Pancreas (tissue), 10 donors: ENCODE measurements at regions not wholly inside any gene's neighbourhood (a gene's known extent, or its start where the extent isn't known, plus 50 kb on each side); places are given as distances from the start of the nearest gene placed in this dataset.

Source experiments
- ATAC-seq, 4 donors: fragments of 200-7000 bp; cut with Tn5 transposase; one replicate each; pipeline versions ENCODE4 v1.8.0 to v1.9.1; 2020; ENCODE audit warnings: mild to moderate bottlenecking in 4 of 4, moderate library complexity in 4 of 4
- DNase-seq, 6 donors: peaks; one replicate each; pipeline ENCODE4 v3.0.0-alpha.2; 2020
- FAIRE-seq: peaks from 2 replicates; lab custom pipeline; 2012; peaks lifted over from hg19 to GRCh38; lab: Jason Lieb, UNC
- H3K27ac ChIP-seq, 4 donors: fragments of 200-600 bp; sonication (generic); 1 replicate in 3 of 4; 2 replicates in 1 of 4; pipeline versions ENCODE4 v1.5.0 to v1.8.0; 2020
- H3K27me3 ChIP-seq, 4 donors: fragments of 200-600 bp; one replicate each; pipeline ENCODE4 v1.8.0; 2021
- H3K36me3 ChIP-seq, 3 donors: fragments of 200-600 bp; sonication (generic) in 1 of 3; one replicate each; pipeline versions ENCODE4 v1.5.0 to v1.8.0; 2020 to 2021
- H3K4me1 ChIP-seq, 3 donors: fragments of 200-600 bp; one replicate each; pipeline ENCODE4 v1.8.0; 2021
- H3K4me3 ChIP-seq, 4 donors: fragments of 200-600 bp; sonication (generic) in 2 of 4; one replicate each; pipeline versions ENCODE4 v1.5.0 to v1.8.0; 2020 to 2021
- H3K9me3 ChIP-seq, 4 donors: fragments of 200-600 bp; one replicate each; pipeline ENCODE4 v1.8.0; 2021
- WGBS, 2 donors: extraction: QIAGEN DNeasy Blood & Tissue Kit; methylation state at CpG; one replicate each; pipeline ENCODE4 v1.1.7; 2013; 5-methylcytosine and 5-hydroxymethylcytosine counted together
- intact Hi-C, 3 donors: fragments of 100-400 bp; cut with DNase I; formaldehyde crosslinking; loops; one replicate each; pipeline versions ENCODE4 v1.11.1 to v1.14.2; 2022
- TF ChIP-seq, protein P1 (sequence below), 4 donors: fragments of 200-600 bp; sonication (generic) in 3 of 4; IDR thresholded peaks; one replicate each; pipeline versions ENCODE4 v1.5.0 to v1.8.0; 2021; ENCODE audit warnings: antibody characterized with exemption in 4 of 4
- donor health status: healthy with polysubstance abuse.
- donor health status: DM: no; HTN: no; CAD: no; lungs with moderate emphysema.
- donor health status: DM: no; HTN: no; CAD: no.
- donor health status: control.
- donor health status: control.
- donor health status: Bipolar disorder and iron deficiency.
- donor health status: DM: yes; HTN: yes; CAD: no.
- donor health status: DM: no; HTN: no; CAD: no.
- donor health status: DM: no; HTN: no; CAD: no.
- donor health status: DM: yes; HTN: yes; CAD: no.

DNA sequence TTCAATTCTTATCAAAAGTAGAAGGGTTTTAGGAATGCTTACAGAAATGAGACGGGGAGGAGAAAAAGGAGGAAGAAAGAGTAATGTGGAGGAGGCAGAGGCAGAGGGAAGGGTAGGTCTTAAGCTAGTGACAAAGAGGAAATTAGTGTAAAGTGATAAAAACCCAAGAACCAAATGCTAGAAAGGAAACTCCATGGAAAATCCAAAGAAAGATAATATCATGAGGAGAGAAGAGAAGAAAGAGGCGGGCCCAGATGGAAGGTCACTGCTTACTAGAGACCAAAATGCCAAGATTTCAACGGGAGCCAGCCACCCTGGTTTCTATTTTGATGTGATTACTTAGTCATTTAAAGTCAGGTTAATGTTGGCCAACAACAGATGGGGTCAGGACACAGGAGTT lies 68.6 kb upstream of the IL12B start:
- ATAC-seq (no peak), DNase-seq (no peak), FAIRE-seq (no peak)
- H3K9me3 ChIP-seq: no peaks in the 10 kb centered on the region
- no peaks in the 10 kb centered on the region for H3K4me1 ChIP-seq
- H3K27me3 ChIP-seq: no peaks in the 10 kb centered on the region
- H3K4me3 ChIP-seq: no peak overlapping the region
- intact Hi-C loops: no loop called here
- TF ChIP-seq, protein P1, sequence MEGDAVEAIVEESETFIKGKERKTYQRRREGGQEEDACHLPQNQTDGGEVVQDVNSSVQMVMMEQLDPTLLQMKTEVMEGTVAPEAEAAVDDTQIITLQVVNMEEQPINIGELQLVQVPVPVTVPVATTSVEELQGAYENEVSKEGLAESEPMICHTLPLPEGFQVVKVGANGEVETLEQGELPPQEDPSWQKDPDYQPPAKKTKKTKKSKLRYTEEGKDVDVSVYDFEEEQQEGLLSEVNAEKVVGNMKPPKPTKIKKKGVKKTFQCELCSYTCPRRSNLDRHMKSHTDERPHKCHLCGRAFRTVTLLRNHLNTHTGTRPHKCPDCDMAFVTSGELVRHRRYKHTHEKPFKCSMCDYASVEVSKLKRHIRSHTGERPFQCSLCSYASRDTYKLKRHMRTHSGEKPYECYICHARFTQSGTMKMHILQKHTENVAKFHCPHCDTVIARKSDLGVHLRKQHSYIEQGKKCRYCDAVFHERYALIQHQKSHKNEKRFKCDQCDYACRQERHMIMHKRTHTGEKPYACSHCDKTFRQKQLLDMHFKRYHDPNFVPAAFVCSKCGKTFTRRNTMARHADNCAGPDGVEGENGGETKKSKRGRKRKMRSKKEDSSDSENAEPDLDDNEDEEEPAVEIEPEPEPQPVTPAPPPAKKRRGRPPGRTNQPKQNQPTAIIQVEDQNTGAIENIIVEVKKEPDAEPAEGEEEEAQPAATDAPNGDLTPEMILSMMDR (IDR thresholded peaks at IDR 0.05): no peak
- no peaks in the 10 kb centered on the region for H3K36me3 ChIP-seq
- H3K27ac ChIP-seq: no peak overlapping the region
- 41 to 49% methylated on average over 3 of the region's 3 CpGs for WGBS, 2 donors

DNA sequence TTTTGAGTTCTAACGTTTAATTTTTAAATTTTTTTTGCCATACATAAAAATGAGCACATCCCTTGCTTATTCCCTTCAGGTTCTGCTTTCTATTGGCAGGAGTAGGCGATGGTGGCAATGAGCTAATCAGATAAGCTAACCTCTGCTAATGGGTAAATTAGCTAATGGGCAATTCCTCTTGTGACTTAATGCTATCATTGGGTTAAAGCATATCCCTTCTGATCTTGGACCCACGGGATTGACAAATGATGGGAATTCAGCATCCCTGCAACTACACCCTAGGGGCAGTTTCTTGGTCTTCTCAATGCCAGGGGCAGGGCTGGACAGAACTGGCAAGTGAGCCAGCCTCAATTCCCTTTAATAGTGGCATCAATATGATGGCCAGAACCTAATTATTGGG lies 70.2 kb upstream of the IL12B start:
- Histone ChIP-seq H3K36me3 (no peaks in the 10 kb centered on the region), H3K4me3 (no peak overlapping the region), H3K27me3 (no peaks in the 10 kb centered on the region), H3K9me3 (no peaks in the 10 kb centered on the region), H3K4me1 (no peaks in the 10 kb centered on the region), H3K27ac (no peak overlapping the region)
- intact Hi-C loops: no loop called here
- DNase-seq (no peak), FAIRE-seq (no peak), ATAC-seq (no peak)
- 65 to 71% methylated on average over 3 of the region's 3 CpGs for WGBS, 2 donors
- TF ChIP-seq, protein P1 (IDR thresholded peaks at IDR 0.05): no peak

DNA sequence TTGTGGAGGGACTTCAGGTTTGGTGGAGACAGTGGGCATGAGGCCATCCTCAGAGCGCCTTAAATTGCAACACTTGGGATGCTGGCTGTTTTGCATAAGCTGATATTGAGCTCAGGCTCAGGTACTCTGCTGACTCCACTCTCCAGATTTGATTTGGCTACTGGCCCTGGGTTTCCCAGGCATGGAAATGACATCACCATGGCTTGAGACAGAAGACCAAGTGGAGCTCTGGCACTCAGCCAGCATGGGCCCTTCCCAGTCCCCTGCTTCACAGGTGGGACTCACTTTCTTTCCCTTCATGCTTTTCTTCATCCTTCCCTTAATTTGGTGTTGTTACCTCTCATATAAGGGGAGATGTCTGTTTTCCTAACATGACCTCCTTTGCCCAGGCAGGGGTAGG lies 72.0 kb upstream of the IL12B start:
- H3K9me3 ChIP-seq: no peaks in the 10 kb centered on the region

DNA sequence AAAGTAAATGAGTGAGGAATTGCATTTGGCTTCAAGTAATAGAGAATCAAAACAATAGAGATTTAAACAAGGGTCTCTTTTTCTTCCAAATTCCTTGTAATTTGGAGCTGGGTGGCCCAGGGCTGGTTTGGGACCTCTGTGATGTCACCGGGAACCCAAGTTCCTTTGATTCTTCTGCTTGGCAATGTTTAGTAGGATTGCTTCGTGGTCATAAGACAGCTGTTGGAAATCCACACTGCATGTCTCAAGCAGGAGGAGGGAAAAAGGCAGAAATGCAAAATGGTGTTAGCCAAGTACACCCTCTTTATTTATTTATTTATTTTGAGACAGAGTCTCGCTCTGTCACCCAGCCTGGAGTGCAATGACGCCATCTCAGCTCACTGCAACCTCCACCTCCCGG lies 72.6 kb upstream of the IL12B start:
- 86 to 89% methylated on average over 5 of the region's 5 CpGs for WGBS, 2 donors
- intact Hi-C loops: no loop called here
- Histone ChIP-seq H3K36me3 (no peaks in the 10 kb centered on the region), H3K27me3 (no peaks in the 10 kb centered on the region), H3K9me3 (no peaks in the 10 kb centered on the region), H3K4me1 (no peaks in the 10 kb centered on the region), H3K4me3 (no peak overlapping the region), H3K27ac (no peak overlapping the region)
- DNase-seq (no peak), FAIRE-seq (no peak), ATAC-seq (no peak)
- TF ChIP-seq, protein P1 (IDR thresholded peaks at IDR 0.05): no peak

More for the DNA sequence above, 72.0 kb upstream of the IL12B start:
- no peaks in the 10 kb centered on the region for H3K4me1 ChIP-seq
- H3K27ac ChIP-seq: no peak overlapping the region
- 52 to 74% methylated on average over 1 of the region's 1 CpG for WGBS, 2 donors
- TF ChIP-seq, protein P1 (IDR thresholded peaks at IDR 0.05): no peak
- FAIRE-seq: no peak
- ATAC-seq: peak in 2 of 4 donors; percentile 33 to 40
- H3K4me3 ChIP-seq: no peak overlapping the region
- intact Hi-C loops: no loop called here
- H3K36me3 ChIP-seq: no peaks in the 10 kb centered on the region
- peak in 5 of 6 donors; percentile 17 to 71 (median 27) for DNase-seq
- H3K27me3 ChIP-seq: no peaks in the 10 kb centered on the region

DNA sequence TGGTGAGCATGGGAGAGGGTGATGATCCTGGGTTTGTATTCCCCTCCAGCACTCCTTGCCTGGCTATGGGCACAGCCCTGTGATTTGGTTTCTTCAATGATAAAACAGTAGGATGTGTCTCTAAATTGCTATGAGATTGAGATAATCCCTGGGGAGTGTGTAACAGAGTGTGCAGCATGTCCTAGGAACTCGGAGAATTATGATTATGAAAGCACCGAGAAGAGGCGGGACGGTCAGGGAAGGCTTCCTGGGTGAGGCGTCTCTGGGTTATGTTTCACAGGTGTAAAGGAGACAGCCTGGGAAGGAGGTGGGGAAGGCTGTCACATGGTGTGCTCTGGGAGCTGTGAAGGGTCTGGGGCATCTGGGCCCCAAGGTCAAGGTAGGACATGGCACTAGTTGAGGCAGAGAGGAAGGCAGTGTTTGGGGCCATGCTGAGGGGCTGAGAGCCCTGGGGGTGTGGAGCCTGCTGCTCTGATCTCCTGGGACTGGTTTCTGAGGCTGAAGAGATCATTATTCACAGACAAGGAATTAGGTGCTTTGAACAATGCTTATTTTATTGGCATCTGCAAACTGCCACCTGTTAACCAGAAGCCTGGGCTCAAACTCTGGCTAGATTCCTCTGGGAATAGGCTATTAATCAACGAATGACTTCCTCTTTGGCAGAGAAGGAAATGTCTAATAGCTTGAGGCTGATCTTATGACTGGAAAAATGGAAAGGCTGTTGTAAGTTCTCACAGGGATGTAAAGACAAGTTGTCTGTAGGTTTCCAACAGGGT lies 73.8 kb upstream of the IL12B start:
- peak; percentile 47 to 80 (median 64) for ATAC-seq
- no peak for FAIRE-seq
- H3K36me3 ChIP-seq: no peaks in the 10 kb centered on the region
- intact Hi-C loops: no loop called here
- no peak overlapping the region for H3K4me3 ChIP-seq
- no peaks in the 10 kb centered on the region for H3K9me3 ChIP-seq
- peak overlapping the region in 1 of 4 donors; percentile 52 for H3K27ac ChIP-seq
- H3K27me3 ChIP-seq: no peaks in the 10 kb centered on the region
- 28 to 29% methylated on average over 6 of the region's 6 CpGs for WGBS, 2 donors
- DNase-seq: peak in 1 of 6 donors; percentile 9
- H3K4me1 ChIP-seq: no peaks in the 10 kb centered on the region
- TF ChIP-seq, protein P1 (IDR thresholded peaks at IDR 0.05): no peak
